SK-N-SH (cell line): ENCODE measurements at regions not wholly inside any gene's neighbourhood (a gene's known extent, or its start where the extent isn't known, plus 50 kb on each side); places are given as distances from the start of the nearest gene placed in this dataset.

Experiments
- CTCF ChIP-seq: fragments of 200-600 bp; sonication (generic); IDR thresholded peaks from 2 replicates; pipeline ENCODE4 v1.6.1; 2017; ENCODE audit warnings: antibody characterized with exemption, mild to moderate bottlenecking, moderate library complexity
- MAX ChIP-seq: IDR thresholded peaks from 2 replicates; pipeline ENCODE4 v1.4.0; 2012; ENCODE audit warnings: low read depth
- MXI1 ChIP-seq: IDR thresholded peaks from 2 replicates; pipeline ENCODE4 v1.6.1; 2012; ENCODE audit warnings: mild to moderate bottlenecking, low read depth, low read length, improper control_type of control experiment
- POLR2AphosphoS5 ChIP-seq: IDR thresholded peaks from 2 replicates; pipeline ENCODE4 v1.6.1; 2012; ENCODE audit warnings: low read depth, low read length
- RAD21 ChIP-seq: IDR thresholded peaks from 2 replicates; pipeline ENCODE4 v1.6.1; 2012; ENCODE audit warnings: mild to moderate bottlenecking, low read length
- SIN3A ChIP-seq: IDR thresholded peaks from 2 replicates; pipeline ENCODE4 v1.6.1; 2012; ENCODE audit warnings: low read depth, mild to moderate bottlenecking, low read length, moderate library complexity, borderline replicate concordance
- SMC3 ChIP-seq: IDR thresholded peaks from 2 replicates; pipeline ENCODE4 v1.6.1; 2012; ENCODE audit warnings: low read depth, low read length, improper control_type of control experiment
- TAF1 ChIP-seq: IDR thresholded peaks from 2 replicates; pipeline ENCODE4 v1.6.1; 2012; ENCODE audit warnings: low read depth, mild to moderate bottlenecking, low read length, moderate library complexity, borderline replicate concordance
- TEAD4 ChIP-seq: IDR thresholded peaks from 2 replicates; pipeline ENCODE4 v1.4.0; 2012; ENCODE audit warnings: mild to moderate bottlenecking, borderline replicate concordance; ENCODE audit not compliant: insufficient read depth
- USF1 ChIP-seq: IDR thresholded peaks from 2 replicates; pipeline ENCODE4 v1.4.0; 2012; ENCODE audit warnings: low read depth, borderline replicate concordance

- TF ChIP-seq SIN3A, result no peak
- no peak for TF ChIP-seq CTCF
- no peak for TF ChIP-seq SMC3
- no peak for TF ChIP-seq TEAD4
- TF ChIP-seq USF1, result no peak
- TF ChIP-seq RAD21, result no peak
- no peak for TF ChIP-seq TAF1
- no peak for TF ChIP-seq MXI1
- no peak for TF ChIP-seq MAX
- TF ChIP-seq POLR2AphosphoS5, result no peak
Measured at GRCh38 chr3:189554868-189555557, 76.2 kb upstream of the TP63 start.
